Loucy (cell line): ENCODE measurements at regions not wholly inside any gene's neighbourhood (a gene's known extent, or its start where the extent isn't known, plus 50 kb on each side); places are given as distances from the start of the nearest gene placed in this dataset.
"Not testable (repeated sequence)": the region's sequence is repeated elsewhere in the genome, so short reads cannot be mapped to it uniquely, and the experiment has no call there.

ENCODE experiments used
- EZH2phosphoT487 ChIP-seq: fragments of 200-600 bp; IDR thresholded peaks from 2 replicates; pipeline ENCODE4 v1.6.1; 2018; ENCODE audit warnings: antibody characterized with exemption, mild to moderate bottlenecking, moderate library complexity, borderline replicate concordance
- TF ChIP-seq, protein P1 (sequence below): fragments of 200-600 bp; sonication (generic); conservative IDR thresholded peaks from 2 replicates; pipeline ENCODE4 v1.5.1; 2014; ENCODE audit warnings: mild to moderate bottlenecking, antibody characterized with exemption, low read length

DNA sequence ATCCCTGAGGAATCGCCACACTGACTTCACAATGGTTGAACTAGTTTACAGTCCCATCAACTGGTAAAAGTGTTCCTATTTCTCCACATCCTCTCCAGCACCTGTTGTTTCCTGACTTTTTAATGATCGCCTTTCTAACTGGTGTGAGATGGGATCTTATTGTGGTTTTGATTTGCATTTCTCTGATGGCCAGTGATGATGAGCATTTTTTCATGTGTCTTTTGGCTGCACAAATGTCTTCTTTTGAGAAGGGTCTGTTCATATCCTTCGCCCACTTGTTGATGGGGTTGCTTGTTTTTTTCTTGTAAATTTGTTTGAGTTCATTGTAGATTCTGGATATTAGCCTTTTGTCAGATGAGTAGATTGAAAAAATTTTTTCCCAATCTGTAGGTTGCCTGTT is 76.1 kb upstream of the SATB2 start:
- TF ChIP-seq, protein P1, sequence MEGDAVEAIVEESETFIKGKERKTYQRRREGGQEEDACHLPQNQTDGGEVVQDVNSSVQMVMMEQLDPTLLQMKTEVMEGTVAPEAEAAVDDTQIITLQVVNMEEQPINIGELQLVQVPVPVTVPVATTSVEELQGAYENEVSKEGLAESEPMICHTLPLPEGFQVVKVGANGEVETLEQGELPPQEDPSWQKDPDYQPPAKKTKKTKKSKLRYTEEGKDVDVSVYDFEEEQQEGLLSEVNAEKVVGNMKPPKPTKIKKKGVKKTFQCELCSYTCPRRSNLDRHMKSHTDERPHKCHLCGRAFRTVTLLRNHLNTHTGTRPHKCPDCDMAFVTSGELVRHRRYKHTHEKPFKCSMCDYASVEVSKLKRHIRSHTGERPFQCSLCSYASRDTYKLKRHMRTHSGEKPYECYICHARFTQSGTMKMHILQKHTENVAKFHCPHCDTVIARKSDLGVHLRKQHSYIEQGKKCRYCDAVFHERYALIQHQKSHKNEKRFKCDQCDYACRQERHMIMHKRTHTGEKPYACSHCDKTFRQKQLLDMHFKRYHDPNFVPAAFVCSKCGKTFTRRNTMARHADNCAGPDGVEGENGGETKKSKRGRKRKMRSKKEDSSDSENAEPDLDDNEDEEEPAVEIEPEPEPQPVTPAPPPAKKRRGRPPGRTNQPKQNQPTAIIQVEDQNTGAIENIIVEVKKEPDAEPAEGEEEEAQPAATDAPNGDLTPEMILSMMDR, result not testable (repeated sequence)
- not testable (repeated sequence) for TF ChIP-seq EZH2phosphoT487
